HG03558 (cell line): ENCODE measurements at regions not wholly inside any gene's neighbourhood (a gene's known extent, or its start where the extent isn't known, plus 50 kb on each side); places are given as distances from the start of the nearest gene placed in this dataset.
A peak's percentile ranks its signal among the peaks of the same experiment; 100 is the strongest.
"Not testable (repeated sequence)": the region's sequence is repeated elsewhere in the genome, so short reads cannot be mapped to it uniquely, and the experiment has no call there.

Experiments used
- ATAC-seq: cut with Tn5 transposase; IDR thresholded peaks from one replicate; pipeline ENCODE4 v1.9.1; 2021; ENCODE audit warnings: moderate number of reproducible peaks; ENCODE audit not compliant: unreplicated experiment; ENCODE audit errors: extremely low read depth

GRCh38 chr10:23630376-23630775 is 191.5 kb downstream of the OTUD1 start:
- no peak for ATAC-seq

GRCh38 chr10:23630885-23631284 is 192.0 kb downstream of the OTUD1 start:
- no peak for ATAC-seq

- no peak for ATAC-seq
Observed at GRCh38 chr10:23643111-23643780, 204.4 kb downstream of the OTUD1 start.

- no peak for ATAC-seq
Observed at GRCh38 chr10:23648618-23649017, 209.7 kb downstream of the OTUD1 start.

GRCh38 chr10:23656735-23657134 is 217.9 kb downstream of the OTUD1 start:
- ATAC-seq, result no peak

- no peak for ATAC-seq
Observed at GRCh38 chr10:23657677-23658076, 218.8 kb downstream of the OTUD1 start.

- ATAC-seq, result not testable (repeated sequence)
Observed at GRCh38 chr10:23671866-23672265, 233.0 kb downstream of the OTUD1 start.

GRCh38 chr10:23675585-23675984 is 236.7 kb downstream of the OTUD1 start:
- no peak for ATAC-seq

- ATAC-seq, result no peak
Observed at GRCh38 chr10:23676296-23676695, 237.4 kb downstream of the OTUD1 start.

GRCh38 chr10:23686722-23687121 is 247.8 kb downstream of the OTUD1 start:
- no peak for ATAC-seq

- ATAC-seq, result no peak
Observed at GRCh38 chr10:23692736-23693135, 253.9 kb downstream of the OTUD1 start.

GRCh38 chr10:23693501-23693901 is 254.6 kb downstream of the OTUD1 start:
- ATAC-seq, result no peak

GRCh38 chr10:23693925-23694324 is 255.1 kb downstream of the OTUD1 start:
- no peak for ATAC-seq

GRCh38 chr10:23694446-23694920 is 255.6 kb downstream of the OTUD1 start:
- no peak for ATAC-seq

GRCh38 chr10:23694921-23695824 is 256.3 kb downstream of the OTUD1 start:
- no peak for ATAC-seq

- ATAC-seq, result no peak
Observed at GRCh38 chr10:23695825-23696420, 257.0 kb downstream of the OTUD1 start.

- ATAC-seq, result no peak
Observed at GRCh38 chr10:23696476-23696875, 257.6 kb downstream of the OTUD1 start.

- ATAC-seq, result peak; percentile 96
Observed at GRCh38 chr10:23702977-23703414, 264.1 kb downstream of the OTUD1 start.

- no peak for ATAC-seq
Observed at GRCh38 chr10:23715363-23715762, 276.5 kb downstream of the OTUD1 start.

GRCh38 chr10:23717913-23718312 is 279.0 kb downstream of the OTUD1 start:
- no peak for ATAC-seq

- ATAC-seq, result no peak
Observed at GRCh38 chr10:23718946-23719345, 280.1 kb downstream of the OTUD1 start.
